Panc1 (cell line): ENCODE measurements at regions not wholly inside any gene's neighbourhood (a gene's known extent, or its start where the extent isn't known, plus 50 kb on each side); places are given as distances from the start of the nearest gene placed in this dataset.

ENCODE experiments used
- ATAC-seq: fragments of 200-7000 bp; cut with Tn5 transposase; 2 replicates; pipeline ENCODE4 v1.9.1; 2020; ENCODE audit warnings: mild to moderate bottlenecking, moderate library complexity
- BruUV-seq: library from RNA; stranded (reverse); fragments of 400-500 nt; replicated peaks from 2 replicates; lab custom pipeline; 2021; lab: Mats Ljungman, UMichigan
- CTCF ChIA-PET: fragments of 300-600 bp; sonication (Branson Sonifier 250); formaldehyde crosslinking; loops from one replicate; lab custom pipeline; 2022; ENCODE audit warnings: antibody characterized with exemption; lab: Charles Lee
- POLR2A ChIA-PET: fragments of 300-600 bp; sonication (Branson Sonifier 250); formaldehyde crosslinking; loops from one replicate; lab custom pipeline; 2022; ENCODE audit warnings: antibody characterized with exemption; lab: Charles Lee
- DNase-seq: peaks from one replicate; pipeline ENCODE4 v3.0.0-alpha.2; 2010; ENCODE audit warnings: low read depth, low spot score
- H3K27ac ChIP-seq: 2 replicates; pipeline ENCODE4 v1.5.1; 2011; ENCODE audit warnings: mild to moderate bottlenecking, low read length, inconsistent platforms
- H3K27me3 ChIP-seq: fragments of 200-500 bp; sonication (Bioruptor generic); 2 replicates; pipeline ENCODE4 v1.6.0; 2014; ENCODE audit warnings: low read length, inconsistent platforms; ENCODE audit not compliant: control insufficient read depth, insufficient read depth
- H3K36me3 ChIP-seq: fragments of 200-500 bp; sonication (Bioruptor generic); 2 replicates; pipeline ENCODE4 v1.5.1; 2014; ENCODE audit warnings: inconsistent platforms, mild to moderate bottlenecking, low read length, moderate library complexity; ENCODE audit not compliant: control insufficient read depth, insufficient read depth
- H3K4me1 ChIP-seq: 2 replicates; pipeline ENCODE4 v1.5.1; 2011; ENCODE audit warnings: inconsistent platforms, mild to moderate bottlenecking, low read length, moderate library complexity; ENCODE audit not compliant: control insufficient read depth, insufficient read depth
- H3K4me3 ChIP-seq, 2 experiments: 2 replicates each; pipeline ENCODE4 v1.5.1; 2011 to 2012; ENCODE audit warnings: low read depth in 2 of 2, low read length in 2 of 2, mild to moderate bottlenecking in 2 of 2, inconsistent platforms in 1 of 2, moderate library complexity in 1 of 2
- H3K9me3 ChIP-seq: fragments of 200-500 bp; sonication (Bioruptor generic); 2 replicates; pipeline ENCODE4 v1.5.1; 2014; ENCODE audit warnings: low read depth, mild to moderate bottlenecking, inconsistent platforms, low read length, moderate library complexity; ENCODE audit not compliant: control insufficient read depth, insufficient read depth
- POLR2AphosphoS5 ChIP-seq: IDR thresholded peaks from 2 replicates; pipeline ENCODE4 v1.6.1; 2012; ENCODE audit warnings: mild to moderate bottlenecking, low read depth, low read length, moderate library complexity
- REST ChIP-seq, 2 experiments: IDR thresholded peaks; 2 replicates each; pipeline ENCODE4 v1.6.1; 2011 to 2012; ENCODE audit warnings: low read depth in 2 of 2, control low read depth in 1 of 2, low read length in 1 of 2, mild to moderate bottlenecking in 1 of 2, moderate library complexity in 1 of 2; ENCODE audit not compliant: insufficient read depth in 1 of 2
- SIN3A ChIP-seq: IDR thresholded peaks from 2 replicates; pipeline ENCODE4 v1.6.1; 2012; ENCODE audit warnings: low read depth, mild to moderate bottlenecking, low read length, moderate library complexity, borderline replicate concordance; ENCODE audit not compliant: insufficient read depth
- TCF7L2 ChIP-seq: IDR thresholded peaks from 2 replicates; pipeline ENCODE4 v1.6.1; 2011; ENCODE audit warnings: mild to moderate bottlenecking, low read depth, low read length, inconsistent platforms
- in situ Hi-C: cut with HindIII; loops from 2 replicates; pipeline ENCODE4 v1.10.0; 2016; ENCODE audit warnings: low sequenced_read_pairs, low pct_unique_long_range_greater_than_20kb
- intact Hi-C: fragments of 100-400 bp; cut with micrococcal nuclease; formaldehyde crosslinking; loops from one replicate; pipeline ENCODE4 v1.10.0; 2022; ENCODE audit not compliant: unreplicated experiment
- TF ChIP-seq, protein P1 (sequence below): fragments of 450-650 bp; IDR thresholded peaks from 2 replicates; pipeline ENCODE4 v1.5.1; 2017; ENCODE audit warnings: mild to moderate bottlenecking

GRCh38 chr1:69126796-69127195 lies 440.9 kb upstream of the LRRC7 start:
- Histone ChIP-seq H3K9me3 (no peaks in the 10 kb centered on the region), H3K27ac (no peak overlapping the region), H3K4me1 (no peaks in the 10 kb centered on the region), H3K27me3 (no peaks in the 10 kb centered on the region), H3K4me3 (no peak overlapping the region), H3K36me3 (no peaks in the 10 kb centered on the region)
- intact Hi-C loops (no loop called here), in situ Hi-C loops (no loop called here)
- BruUV-seq: no TSS peak
- no peak for DNase-seq
- TF ChIP-seq, protein P1, sequence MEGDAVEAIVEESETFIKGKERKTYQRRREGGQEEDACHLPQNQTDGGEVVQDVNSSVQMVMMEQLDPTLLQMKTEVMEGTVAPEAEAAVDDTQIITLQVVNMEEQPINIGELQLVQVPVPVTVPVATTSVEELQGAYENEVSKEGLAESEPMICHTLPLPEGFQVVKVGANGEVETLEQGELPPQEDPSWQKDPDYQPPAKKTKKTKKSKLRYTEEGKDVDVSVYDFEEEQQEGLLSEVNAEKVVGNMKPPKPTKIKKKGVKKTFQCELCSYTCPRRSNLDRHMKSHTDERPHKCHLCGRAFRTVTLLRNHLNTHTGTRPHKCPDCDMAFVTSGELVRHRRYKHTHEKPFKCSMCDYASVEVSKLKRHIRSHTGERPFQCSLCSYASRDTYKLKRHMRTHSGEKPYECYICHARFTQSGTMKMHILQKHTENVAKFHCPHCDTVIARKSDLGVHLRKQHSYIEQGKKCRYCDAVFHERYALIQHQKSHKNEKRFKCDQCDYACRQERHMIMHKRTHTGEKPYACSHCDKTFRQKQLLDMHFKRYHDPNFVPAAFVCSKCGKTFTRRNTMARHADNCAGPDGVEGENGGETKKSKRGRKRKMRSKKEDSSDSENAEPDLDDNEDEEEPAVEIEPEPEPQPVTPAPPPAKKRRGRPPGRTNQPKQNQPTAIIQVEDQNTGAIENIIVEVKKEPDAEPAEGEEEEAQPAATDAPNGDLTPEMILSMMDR: no peak
- no peak for TF ChIP-seq REST (IDR thresholded peaks at IDR 0.05; ENCODE audit: insufficient read depth in 1 of 2, low read depth in 2 of 2, low read length in 1 of 2)
- POLR2A ChIA-PET: no interaction called here
- ATAC-seq: no peak
- CTCF ChIA-PET: no interaction called here

GRCh38 chr1:69128204-69128603 lies 439.5 kb upstream of the LRRC7 start:
- intact Hi-C loops (no loop called here), in situ Hi-C loops (no loop called here)
- ATAC-seq (no peak), DNase-seq (no peak)
- H3K4me3 ChIP-seq: no peak overlapping the region
- TF ChIP-seq TCF7L2 (no peak), SIN3A (no peak), POLR2AphosphoS5 (no peak)
- no peaks in the 10 kb centered on the region for H3K9me3 ChIP-seq
- CTCF ChIA-PET: interaction anchor here (0.6 kb wide), 1 partner anchor 720 kb away, joined by 6 read pairs; no protein-coding TSS in a partner anchor
- no peaks in the 10 kb centered on the region for H3K36me3 ChIP-seq
- no peaks in the 10 kb centered on the region for H3K27me3 ChIP-seq
- no TSS peak for BruUV-seq
- no peaks in the 10 kb centered on the region for H3K4me1 ChIP-seq
- no peak overlapping the region for H3K27ac ChIP-seq
- POLR2A ChIA-PET: no interaction called here

DNA sequence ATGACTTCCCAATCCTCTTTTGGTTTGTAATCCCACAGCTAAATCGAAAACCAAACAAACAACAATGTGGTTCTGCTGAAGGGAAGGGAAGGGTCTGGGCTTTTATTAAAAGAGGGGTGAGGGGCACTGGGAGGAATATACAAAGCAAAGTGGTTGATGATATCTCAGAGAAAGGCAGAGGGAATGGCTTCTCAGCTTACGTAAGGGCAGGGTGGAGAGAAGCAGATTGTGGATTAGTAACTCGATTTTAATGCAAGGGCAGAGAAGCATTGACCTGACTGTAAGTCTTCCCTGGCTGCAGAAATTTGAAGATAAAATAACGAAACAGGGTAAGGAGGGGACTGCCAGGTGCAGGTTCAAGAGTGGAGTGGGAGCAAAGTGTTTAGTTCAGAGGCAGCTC lies 438.2 kb upstream of the LRRC7 start:
- POLR2A ChIA-PET: no interaction called here
- in situ Hi-C loops (no loop called here), intact Hi-C loops (no loop called here)
- Histone ChIP-seq H3K27me3 (no peaks in the 10 kb centered on the region), H3K36me3 (no peaks in the 10 kb centered on the region), H3K4me3 (no peak overlapping the region), H3K27ac (no peak overlapping the region), H3K4me1 (no peaks in the 10 kb centered on the region), H3K9me3 (no peaks in the 10 kb centered on the region)
- ATAC-seq: no peak
- no TSS peak for BruUV-seq
- CTCF ChIA-PET: no interaction called here
- no peak for DNase-seq
- TF ChIP-seq TCF7L2 (no peak), REST (IDR thresholded peaks at IDR 0.05; ENCODE audit: insufficient read depth in 1 of 2, low read depth in 2 of 2, low read length in 1 of 2) (no peak)
- TF ChIP-seq, protein P1: no peak
